ENCODE measurements at regions not wholly inside any gene's neighbourhood (a gene's known extent, or its start where the extent isn't known, plus 50 kb on each side); places are given as distances from the start of the nearest gene placed in this dataset.

DNA sequence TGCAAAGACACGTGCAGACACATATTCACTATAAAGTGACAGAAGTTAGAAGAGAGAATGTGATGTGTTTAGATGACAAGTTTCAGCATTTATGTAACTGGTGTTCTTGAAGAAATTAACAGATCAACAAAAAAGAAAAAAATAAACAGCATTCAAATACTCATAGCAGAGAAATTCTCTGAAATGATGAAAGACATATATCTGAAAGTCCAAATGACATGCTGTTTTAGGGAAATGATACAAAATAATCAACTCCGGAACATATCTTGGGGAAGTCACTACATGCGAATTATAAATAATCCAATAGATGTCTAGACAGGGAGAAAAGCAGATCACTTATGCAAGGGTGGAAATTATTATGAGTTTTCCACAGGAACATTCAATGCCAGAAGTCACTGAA is 146.0 kb downstream of the SPANXN4 start:
- DNase-seq, result no peak

DNA sequence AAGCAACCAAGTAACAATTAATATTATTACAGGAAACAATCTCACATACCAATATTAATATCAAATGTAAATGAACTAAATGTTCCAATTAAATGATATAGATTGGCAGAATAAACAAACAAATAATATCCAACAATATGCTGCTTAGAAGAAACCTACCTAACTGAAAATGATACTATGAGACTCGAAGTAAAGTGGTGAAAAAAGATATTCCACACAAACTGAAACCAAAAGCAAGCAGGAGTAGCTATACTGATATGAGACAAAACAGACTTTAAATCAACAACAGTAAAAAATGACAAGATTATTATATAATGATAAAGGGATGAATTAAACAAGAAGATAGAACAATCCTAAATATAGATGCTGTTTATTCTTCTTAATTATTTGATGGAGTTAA is 140.1 kb downstream of the SPANXN4 start:
- no peak for DNase-seq

DNA sequence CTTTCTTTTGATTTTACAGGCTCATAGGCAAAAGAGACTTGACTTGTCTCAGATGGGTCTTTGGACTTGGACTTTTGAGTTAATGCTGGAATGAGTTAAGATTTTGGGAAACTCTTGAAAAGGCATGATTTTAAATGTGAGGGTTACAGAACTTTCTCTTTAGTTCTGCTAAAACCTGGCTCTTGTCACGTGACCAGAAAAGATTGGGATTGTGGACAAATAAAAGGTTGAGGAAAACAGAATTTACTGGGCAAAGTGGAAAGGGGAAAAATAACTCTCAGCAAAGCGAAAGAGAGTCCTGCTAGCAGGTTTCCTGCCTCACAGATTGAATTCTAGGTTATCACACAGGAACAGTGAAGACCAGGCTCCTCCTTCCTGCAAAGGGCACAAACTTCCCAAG is 114.0 kb downstream of the SPANXN4 start:
- no peak for DNase-seq

DNA sequence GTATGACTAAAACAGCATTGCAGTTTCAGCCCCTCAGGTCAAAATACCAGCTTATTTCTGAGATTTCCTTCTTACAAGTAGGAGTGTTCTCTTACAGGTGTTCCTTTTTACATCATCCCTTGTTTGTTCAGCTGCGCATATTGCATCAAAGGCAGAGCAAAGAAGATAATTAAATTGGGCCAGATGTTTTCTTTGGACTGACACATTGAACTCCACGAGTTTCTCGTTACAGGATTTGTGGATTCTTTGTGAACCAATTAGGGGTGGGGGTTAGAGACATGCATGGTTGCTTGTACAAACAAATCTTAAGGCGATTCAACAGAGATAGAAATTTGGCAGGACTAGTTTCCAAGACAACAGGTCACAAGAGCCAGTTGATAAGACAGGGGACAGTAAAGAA is 95.7 kb downstream of the SPANXN4 start:
- no peak for DNase-seq

DNA sequence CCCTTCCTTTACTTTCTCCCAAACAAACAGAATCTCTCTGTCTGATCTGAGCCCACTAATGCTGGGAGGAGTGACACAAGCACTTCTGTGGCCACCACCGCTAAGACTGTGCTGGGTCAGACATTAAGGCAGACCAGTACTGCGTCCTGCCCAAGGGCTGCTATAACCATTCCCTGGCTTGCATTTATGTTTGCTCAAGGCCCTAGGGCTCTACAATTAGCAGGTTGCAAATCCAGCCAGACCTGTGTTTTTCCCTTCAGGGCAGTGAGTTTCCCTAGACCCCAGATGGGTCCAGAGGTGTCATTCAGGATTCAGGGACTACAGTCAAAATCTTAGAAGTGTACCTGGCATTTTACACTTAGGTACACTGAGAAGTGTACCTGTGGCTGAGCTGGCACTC is 89.7 kb downstream of the SPANXN4 start:
- no peak for DNase-seq

DNA sequence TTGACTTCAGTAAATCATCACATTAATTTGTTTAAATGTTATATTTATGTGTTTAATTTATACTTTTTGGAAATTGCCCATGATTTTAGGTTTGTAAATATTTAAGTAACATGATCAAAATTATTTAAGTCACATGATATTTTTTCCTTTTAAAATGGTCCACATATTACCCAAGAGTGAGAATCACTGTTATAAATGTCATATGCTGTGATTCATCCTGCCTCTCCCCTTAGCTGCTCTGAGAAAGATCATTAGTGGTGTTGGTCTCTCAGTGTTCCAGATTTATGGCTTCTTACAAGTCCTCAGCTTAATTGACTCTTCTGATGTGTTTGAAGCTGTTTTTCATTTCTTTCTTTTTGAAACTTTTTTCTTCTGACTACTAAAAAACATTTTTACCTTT is 70.1 kb downstream of the SPANXN4 start:
- DNase-seq, result no peak

DNA sequence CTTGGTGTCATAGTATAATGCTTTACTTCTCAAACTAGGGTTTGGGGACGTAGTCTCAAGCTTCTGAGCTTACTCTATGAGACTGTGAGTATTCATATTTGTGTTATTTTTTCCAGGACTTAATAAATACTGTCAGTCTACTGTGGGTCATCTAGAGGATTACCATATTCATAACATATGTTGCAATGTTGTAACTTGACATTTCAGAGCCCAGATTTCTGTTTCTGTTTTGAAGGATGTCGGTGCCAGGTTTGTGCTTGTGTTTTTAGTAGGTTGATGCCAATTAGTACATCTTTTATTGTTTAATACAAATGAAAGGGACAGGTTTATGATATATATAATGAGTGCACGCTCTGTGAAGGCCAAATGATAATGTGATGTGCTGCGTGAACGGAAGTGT is 69.6 kb downstream of the SPANXN4 start:
- no peak for DNase-seq

DNA sequence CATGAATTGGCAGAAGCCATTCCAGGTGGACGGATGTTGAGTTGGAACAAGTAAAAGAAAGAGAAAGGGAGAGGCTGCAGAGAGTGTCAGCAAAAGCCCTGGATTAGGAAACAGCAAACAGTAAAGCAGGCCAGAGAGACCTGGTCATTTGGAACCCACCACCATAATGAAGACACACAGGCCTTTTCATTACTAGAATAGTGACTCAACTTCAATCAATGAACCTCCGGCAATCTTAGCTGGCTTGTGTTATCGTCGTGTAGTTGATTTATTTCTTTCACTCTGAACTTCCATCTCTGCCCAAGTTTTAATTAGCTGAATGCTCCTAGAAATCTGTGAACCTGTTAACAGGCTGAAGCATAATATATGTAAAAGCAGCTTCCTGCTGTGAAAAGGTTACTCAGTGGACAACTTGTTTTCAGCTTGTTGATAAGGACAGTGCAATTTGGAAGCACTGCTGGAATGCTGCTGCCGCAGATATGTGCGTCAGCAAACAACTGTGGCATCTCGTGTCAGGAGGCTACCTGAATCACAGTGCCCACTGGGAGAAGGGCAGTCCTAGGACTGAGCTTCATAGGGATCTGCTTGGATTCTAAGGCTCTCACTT is 68.8 kb downstream of the SPANXN4 start:
- no peak for DNase-seq

Data from fibroblast of skin of back (primary cell).